ENCODE measurements at regions not wholly inside any gene's neighbourhood (a gene's known extent, or its start where the extent isn't known, plus 50 kb on each side); places are given as distances from the start of the nearest gene placed in this dataset.

GRCh38 chr18:8937160-8938094, 165.1 kb upstream of the NDUFV2 start:
- Histone ChIP-seq H3K4me3 (no peak overlapping the region), H3K79me2 (ENCODE audit: control insufficient read depth, insufficient read depth, low read length) (no peaks in the 10 kb centered on the region), H3K9me3 (replicated peaks; ENCODE audit: control insufficient read depth, insufficient read depth, low read depth, low read length) (peaks cover 5% of the 10 kb centered on the region; the same call in 1 of the 2 replicates), H3K27ac (ENCODE audit: extremely low read depth, low read depth, low read length) (no peak overlapping the region), H2AFZ (ENCODE audit: low read depth, low read length) (no peak overlapping the region), H3K9ac (ENCODE audit: insufficient read depth in 1 of 2, low read depth in 2 of 2, low read length in 2 of 2) (peak overlapping the region in 1 of 2 experiments; percentile 65; a peak in 1 of 4 replicates), H3K4me1 (replicated peaks in 1 of 2; ENCODE audit: control insufficient read depth in 2 of 2, insufficient read depth in 2 of 2, low read length in 2 of 2) (peaks cover 5 to 43% of the 10 kb centered on the region in 2 experiments), H3K27me3 (ENCODE audit: control insufficient read depth in 2 of 2, insufficient read depth in 2 of 2, low read length in 2 of 2) (no peaks in the 10 kb centered on the region), H3K4me2 (ENCODE audit: insufficient read depth, low read length) (no peak overlapping the region), H3K9me1 (ENCODE audit: control insufficient read depth, insufficient read depth, low read length) (no peaks in the 10 kb centered on the region), H4K20me1 (replicated peaks; ENCODE audit: control insufficient read depth, insufficient read depth, low read length) (no peaks in the 10 kb centered on the region), H3K36me3 (ENCODE audit: control insufficient read depth, insufficient read depth, low read length) (no peaks in the 10 kb centered on the region; the same call in 2 of the 3 replicates)
- DNase-seq (ENCODE audit: extremely low read depth in 1 of 4, low spot score in 3 of 4) (no peak), FAIRE-seq (no peak), ATAC-seq (no peak)
- CTCF ChIA-PET (ENCODE audit: low intra/inter-chr PET ratio) = no interaction called here
- no TSS peak for BruUV-seq (replicated peaks)
- TF ChIP-seq, protein P1, sequence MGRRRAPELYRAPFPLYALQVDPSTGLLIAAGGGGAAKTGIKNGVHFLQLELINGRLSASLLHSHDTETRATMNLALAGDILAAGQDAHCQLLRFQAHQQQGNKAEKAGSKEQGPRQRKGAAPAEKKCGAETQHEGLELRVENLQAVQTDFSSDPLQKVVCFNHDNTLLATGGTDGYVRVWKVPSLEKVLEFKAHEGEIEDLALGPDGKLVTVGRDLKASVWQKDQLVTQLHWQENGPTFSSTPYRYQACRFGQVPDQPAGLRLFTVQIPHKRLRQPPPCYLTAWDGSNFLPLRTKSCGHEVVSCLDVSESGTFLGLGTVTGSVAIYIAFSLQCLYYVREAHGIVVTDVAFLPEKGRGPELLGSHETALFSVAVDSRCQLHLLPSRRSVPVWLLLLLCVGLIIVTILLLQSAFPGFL (CRISPR knock-in tag; IDR thresholded peaks at IDR 0.05) = no peak
- TF ChIP-seq CXXC5 (CRISPR knock-in tag; IDR thresholded peaks at IDR 0.05) (0 out of 2 replicates have a peak, but pooled peaks have one; percentile 8), CREB1 (IDR thresholded peaks at IDR 0.05) (no peak), CREB1 (CRISPR knock-in tag; IDR thresholded peaks at IDR 0.05) (0 out of 2 replicates have a peak, but pooled peaks have one; percentile 17)
- in situ Hi-C loops (cut with MboI) (no loop called here), intact Hi-C loops (cut with micrococcal nuclease) (no loop called here)
- POLR2A ChIA-PET = interaction anchor here (0.9 kb wide), 1 partner anchor 34 kb away, joined by 3 read pairs; no protein-coding TSS in a partner anchor
- 88% methylated on average over 9 of the region's 9 CpGs for WGBS (ENCODE audit: insufficient coverage, low coverage, missing lambda C conversion rate)

All from K562 (cell line).